Liver (tissue), 3 donors: ENCODE measurements at regions not wholly inside any gene's neighbourhood (a gene's known extent, or its start where the extent isn't known, plus 50 kb on each side); places are given as distances from the start of the nearest gene placed in this dataset.

Experiments used
- ATF3 ChIP-seq: IDR thresholded peaks from 2 replicates; pipeline ENCODE4 v1.6.1; 2016; ENCODE audit warnings: antibody characterized with exemption
- CTCF ChIP-seq: fragments of 150-350 bp; IDR thresholded peaks from 2 replicates; pipeline ENCODE4 v1.5.1; 2017; ENCODE audit warnings: improper control_type of control experiment, low read depth, low read length; ENCODE audit not compliant: missing input control
- GABPA ChIP-seq, 2 donors: IDR thresholded peaks in 1 of 2; conservative IDR thresholded peaks in 1 of 2; 2 replicates each; pipeline ENCODE4 v1.6.1; 2016; ENCODE audit warnings: antibody characterized with exemption in 2 of 2, mild to moderate bottlenecking in 1 of 2, moderate library complexity in 1 of 2
- JUND ChIP-seq, 2 donors: IDR thresholded peaks; 2 replicates each; pipeline ENCODE4 v1.6.1; 2016; ENCODE audit warnings: antibody characterized with exemption in 2 of 2
- REST ChIP-seq: IDR thresholded peaks from 2 replicates; pipeline ENCODE4 v1.6.1; 2016; ENCODE audit warnings: antibody characterized with exemption, mild to moderate bottlenecking
- RXRA ChIP-seq, 2 donors: IDR thresholded peaks; 2 replicates each; pipeline ENCODE4 v1.6.1; 2017 to 2018; ENCODE audit warnings: antibody characterized with exemption in 2 of 2, mild to moderate bottlenecking in 1 of 2
- SP1 ChIP-seq: IDR thresholded peaks from 2 replicates; pipeline ENCODE4 v1.6.1; 2018; ENCODE audit warnings: antibody characterized with exemption, mild to moderate bottlenecking
- YY1 ChIP-seq: IDR thresholded peaks from 2 replicates; pipeline ENCODE4 v1.6.1; 2016; ENCODE audit warnings: antibody characterized with exemption, mild to moderate bottlenecking
- TF ChIP-seq, protein P1 (sequence below): IDR thresholded peaks from 2 replicates; pipeline ENCODE4 v1.6.1; 2016; ENCODE audit warnings: antibody characterized with exemption
- TF ChIP-seq, protein P2 (sequence below): IDR thresholded peaks from 2 replicates; pipeline ENCODE4 v1.6.1; 2016; ENCODE audit warnings: antibody characterized with exemption
- donor health status: healthy.
- donor health status: healthy.

GRCh38 chr4:115343171-115343570 is 229.8 kb upstream of the NDST4 start:
- TF ChIP-seq CTCF (no peak), REST (no peak), SP1 (no peak), ATF3 (no peak), RXRA (IDR thresholded peaks at IDR 0.05) (no peak), YY1 (no peak), GABPA (IDR thresholded peaks at IDR 0.05 in 1 of 2, conservative IDR thresholded peaks at IDR 0.05 in 1 of 2) (no peak), JUND (IDR thresholded peaks at IDR 0.05) (no peak)
- TF ChIP-seq, protein P1, sequence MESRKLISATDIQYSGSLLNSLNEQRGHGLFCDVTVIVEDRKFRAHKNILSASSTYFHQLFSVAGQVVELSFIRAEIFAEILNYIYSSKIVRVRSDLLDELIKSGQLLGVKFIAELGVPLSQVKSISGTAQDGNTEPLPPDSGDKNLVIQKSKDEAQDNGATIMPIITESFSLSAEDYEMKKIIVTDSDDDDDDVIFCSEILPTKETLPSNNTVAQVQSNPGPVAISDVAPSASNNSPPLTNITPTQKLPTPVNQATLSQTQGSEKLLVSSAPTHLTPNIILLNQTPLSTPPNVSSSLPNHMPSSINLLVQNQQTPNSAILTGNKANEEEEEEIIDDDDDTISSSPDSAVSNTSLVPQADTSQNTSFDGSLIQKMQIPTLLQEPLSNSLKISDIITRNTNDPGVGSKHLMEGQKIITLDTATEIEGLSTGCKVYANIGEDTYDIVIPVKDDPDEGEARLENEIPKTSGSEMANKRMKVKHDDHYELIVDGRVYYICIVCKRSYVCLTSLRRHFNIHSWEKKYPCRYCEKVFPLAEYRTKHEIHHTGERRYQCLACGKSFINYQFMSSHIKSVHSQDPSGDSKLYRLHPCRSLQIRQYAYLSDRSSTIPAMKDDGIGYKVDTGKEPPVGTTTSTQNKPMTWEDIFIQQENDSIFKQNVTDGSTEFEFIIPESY: no peak
- TF ChIP-seq, protein P2, sequence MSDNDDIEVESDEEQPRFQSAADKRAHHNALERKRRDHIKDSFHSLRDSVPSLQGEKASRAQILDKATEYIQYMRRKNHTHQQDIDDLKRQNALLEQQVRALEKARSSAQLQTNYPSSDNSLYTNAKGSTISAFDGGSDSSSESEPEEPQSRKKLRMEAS: no peak
